GM19328 (cell line): ENCODE measurements at regions not wholly inside any gene's neighbourhood (a gene's known extent, or its start where the extent isn't known, plus 50 kb on each side); places are given as distances from the start of the nearest gene placed in this dataset.

Source experiments
- ATAC-seq: cut with Tn5 transposase; IDR thresholded peaks from one replicate; pipeline ENCODE4 v1.9.1; 2021; ENCODE audit warnings: mild to moderate bottlenecking, moderate library complexity; ENCODE audit not compliant: unreplicated experiment

- ATAC-seq, result no peak
Observed at GRCh38 chr3:96012939-96013338, 801.5 kb upstream of the EPHA6 start.

GRCh38 chr3:96017556-96017955, 796.8 kb upstream of the EPHA6 start:
- no peak for ATAC-seq

GRCh38 chr3:96022676-96023075, 791.7 kb upstream of the EPHA6 start:
- ATAC-seq, result no peak

GRCh38 chr3:96027718-96028117, 786.7 kb upstream of the EPHA6 start:
- no peak for ATAC-seq

GRCh38 chr3:96039632-96040031, 774.8 kb upstream of the EPHA6 start:
- ATAC-seq, result no peak

GRCh38 chr3:96059301-96059700, 755.1 kb upstream of the EPHA6 start:
- no peak for ATAC-seq

GRCh38 chr3:96069065-96069464, 745.3 kb upstream of the EPHA6 start:
- no peak for ATAC-seq

GRCh38 chr3:96070678-96071077, 743.7 kb upstream of the EPHA6 start:
- ATAC-seq, result no peak

- no peak for ATAC-seq
Observed at GRCh38 chr3:96071097-96071496, 743.3 kb upstream of the EPHA6 start.

GRCh38 chr3:96072226-96072625, 742.2 kb upstream of the EPHA6 start:
- no peak for ATAC-seq

GRCh38 chr3:96083610-96084009, 730.8 kb upstream of the EPHA6 start:
- ATAC-seq, result no peak

GRCh38 chr3:96086018-96086417, 728.4 kb upstream of the EPHA6 start:
- ATAC-seq, result no peak

- no peak for ATAC-seq
Observed at GRCh38 chr3:96101006-96101560, 713.3 kb upstream of the EPHA6 start.

- ATAC-seq, result no peak
Observed at GRCh38 chr3:96106701-96107100, 707.7 kb upstream of the EPHA6 start.
